GM21526 (cell line): ENCODE measurements at regions not wholly inside any gene's neighbourhood (a gene's known extent, or its start where the extent isn't known, plus 50 kb on each side); places are given as distances from the start of the nearest gene placed in this dataset.
A peak's percentile ranks its signal among the peaks of the same experiment; 100 is the strongest.

Source experiments
- ATAC-seq: cut with Tn5 transposase; IDR thresholded peaks from one replicate; pipeline ENCODE4 v1.9.1; 2021; ENCODE audit warnings: moderate library complexity; ENCODE audit not compliant: unreplicated experiment, low FRiP score

- ATAC-seq = no peak
Measured at GRCh38 chr14:65926935-65927700, 514.6 kb downstream of the FUT8 start.

GRCh38 chr14:65927931-65928356 is 515.4 kb downstream of the FUT8 start:
- no peak for ATAC-seq

GRCh38 chr14:65928995-65929394 is 516.5 kb downstream of the FUT8 start:
- ATAC-seq = no peak

DNA sequence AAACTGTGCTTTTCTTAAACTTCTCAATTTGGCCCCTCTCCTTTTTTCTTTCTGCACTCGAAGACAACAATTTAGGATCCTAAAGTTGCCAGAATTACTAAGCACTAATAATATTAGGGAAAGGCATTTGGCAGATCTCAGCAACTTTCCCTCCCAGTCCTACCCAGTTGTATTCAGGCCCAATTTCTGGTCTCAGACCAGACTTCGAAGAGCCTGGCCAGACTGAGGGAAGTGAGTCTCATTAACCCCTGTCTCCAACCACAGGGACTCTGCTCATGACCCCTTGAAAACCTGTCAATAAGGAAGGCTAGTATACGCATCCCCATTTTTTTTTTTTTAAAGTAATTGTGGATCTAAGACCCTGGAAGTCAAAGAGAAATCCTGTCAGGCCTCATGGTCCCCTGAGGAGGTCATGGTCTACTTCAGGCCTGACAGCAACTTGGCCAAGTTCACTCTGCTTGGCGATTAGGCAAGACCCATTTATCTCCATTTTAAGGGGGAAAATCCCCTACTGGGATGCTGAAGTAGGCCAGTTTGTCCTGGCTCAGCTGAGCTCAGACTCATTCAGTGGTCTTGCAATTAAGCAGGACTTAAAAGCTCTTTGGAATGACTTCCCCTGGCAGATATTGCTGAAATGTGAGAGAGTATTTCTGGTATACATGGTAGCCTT is 521.0 kb downstream of the FUT8 start:
- ATAC-seq = no peak

DNA sequence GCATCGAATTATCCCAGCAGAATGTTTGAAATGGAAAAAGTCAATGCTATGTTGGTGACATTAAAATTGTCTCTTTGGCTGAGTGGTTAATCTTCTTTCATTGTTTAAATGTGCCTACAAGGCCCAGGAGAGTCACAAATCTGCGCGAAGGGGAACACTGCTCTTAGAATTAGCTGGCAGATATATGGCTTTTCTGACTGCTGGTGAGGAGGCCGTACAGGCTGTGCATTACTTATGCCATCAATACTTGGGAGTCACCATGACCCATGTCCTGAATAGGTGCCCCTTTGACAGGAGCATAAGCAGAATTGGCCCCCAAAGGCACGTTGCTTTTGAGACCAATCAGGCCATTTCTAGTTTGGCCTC is 521.5 kb downstream of the FUT8 start:
- no peak for ATAC-seq

GRCh38 chr14:65936342-65936975 is 523.9 kb downstream of the FUT8 start:
- ATAC-seq = no peak

DNA sequence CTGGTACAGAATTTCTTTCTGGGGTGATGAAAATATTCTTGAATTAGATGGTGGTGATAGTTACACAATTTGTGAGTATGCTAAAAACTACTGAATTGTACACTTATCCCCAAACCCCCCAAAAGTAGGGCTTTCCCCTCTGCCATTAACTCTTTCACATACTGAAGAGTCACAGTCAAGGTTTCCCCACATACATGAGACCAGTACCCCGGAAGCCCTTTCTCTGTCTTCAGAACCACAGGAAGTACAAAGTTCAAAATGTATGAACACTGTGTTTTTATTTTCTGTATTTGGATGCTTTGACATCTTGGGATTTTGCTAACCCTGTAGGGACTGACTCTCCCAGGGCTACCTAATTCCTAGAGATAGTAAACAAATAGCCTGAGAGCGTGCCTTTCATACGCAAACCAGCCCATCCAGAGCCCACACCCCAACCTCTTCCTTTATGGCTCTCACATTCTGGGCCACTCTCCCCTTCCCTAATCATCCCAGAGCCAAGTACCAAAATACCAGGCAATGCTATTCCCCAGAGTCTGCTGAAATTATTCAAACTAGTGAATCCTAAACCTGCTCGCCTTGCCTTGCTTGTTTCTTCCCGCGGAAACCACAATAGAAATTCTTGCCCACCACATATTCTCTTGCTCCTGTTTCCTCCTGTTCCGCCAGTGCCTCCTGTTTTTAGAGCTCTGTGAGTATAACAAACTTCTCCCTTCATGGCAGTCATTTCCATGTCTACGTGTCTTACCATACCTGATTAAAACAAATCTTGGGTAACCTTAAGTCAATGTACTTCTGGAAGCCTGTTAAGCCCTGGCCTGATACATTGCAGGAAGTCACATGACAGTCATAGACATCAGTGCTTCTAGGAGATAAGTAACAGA is 524.8 kb downstream of the FUT8 start:
- no peak for ATAC-seq

GRCh38 chr14:65937960-65938316 is 525.4 kb downstream of the FUT8 start:
- ATAC-seq = no peak

DNA sequence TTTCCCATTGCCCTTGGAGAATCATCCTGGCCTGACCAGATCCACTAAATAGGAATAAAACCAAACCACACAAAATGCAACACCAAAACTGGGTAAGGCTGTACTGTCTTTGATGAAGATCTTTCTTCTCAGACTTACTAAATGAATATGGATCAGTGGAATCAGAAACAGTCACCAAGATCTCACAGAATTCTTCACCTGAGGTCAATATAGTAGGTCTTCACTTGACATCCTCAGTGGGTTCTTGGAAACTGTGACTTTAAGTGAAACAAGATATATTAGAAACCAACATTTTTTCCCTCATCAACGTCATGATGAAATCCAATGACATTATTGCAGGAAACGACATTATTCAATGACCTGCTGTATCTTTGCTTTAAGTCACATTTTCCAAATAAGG is 526.2 kb downstream of the FUT8 start:
- no peak for ATAC-seq

- no peak for ATAC-seq
Measured at GRCh38 chr14:65939184-65939583, 526.7 kb downstream of the FUT8 start.

GRCh38 chr14:65940056-65940735 is 527.7 kb downstream of the FUT8 start:
- peak; percentile 53 for ATAC-seq

- ATAC-seq = no peak
Measured at GRCh38 chr14:65941091-65941490, 528.6 kb downstream of the FUT8 start.

DNA sequence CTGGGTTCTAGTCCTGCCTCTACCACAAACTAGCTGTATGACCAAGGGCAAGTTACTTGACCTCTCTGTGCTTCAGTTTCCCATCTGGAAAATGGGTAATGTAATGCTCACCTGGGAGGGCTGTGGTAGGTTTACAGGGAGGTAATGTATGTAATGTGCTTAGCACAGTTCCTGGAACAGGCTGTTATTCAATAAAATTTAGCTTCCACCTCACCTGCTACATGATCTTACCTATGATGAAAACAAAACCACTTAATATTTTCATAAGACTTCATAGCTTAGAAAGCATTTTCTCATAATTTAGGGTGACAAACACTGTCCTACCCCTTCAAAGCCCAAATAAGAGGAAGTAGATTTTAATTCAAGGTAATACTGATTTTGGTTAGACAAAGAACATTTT is 530.6 kb downstream of the FUT8 start:
- ATAC-seq = no peak

- no peak for ATAC-seq
Measured at GRCh38 chr14:65943916-65944410, 531.4 kb downstream of the FUT8 start.

DNA sequence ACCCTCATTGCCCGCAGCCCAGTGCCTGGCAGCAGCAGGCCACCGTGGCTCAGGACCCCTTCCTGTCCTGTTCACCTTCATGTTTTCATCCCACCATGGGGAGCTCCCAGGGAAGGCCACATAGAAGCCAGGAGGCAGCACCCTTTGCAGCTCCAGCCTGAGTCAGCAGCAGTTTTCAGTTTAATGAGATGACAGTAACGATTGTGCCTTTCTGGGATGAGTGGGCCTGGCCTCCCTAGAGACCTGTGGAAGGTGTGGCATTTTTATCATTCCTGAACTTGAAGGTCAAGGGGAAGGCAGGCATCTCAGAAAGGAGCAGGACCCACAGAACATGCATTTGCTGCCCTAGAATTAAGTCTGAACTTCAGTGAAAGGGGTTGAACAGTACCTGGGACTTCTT is 532.8 kb downstream of the FUT8 start:
- ATAC-seq = no peak

GRCh38 chr14:65946494-65946893 is 534.0 kb downstream of the FUT8 start:
- ATAC-seq = no peak

- no peak for ATAC-seq
Measured at GRCh38 chr14:65948302-65948701, 535.8 kb downstream of the FUT8 start.

DNA sequence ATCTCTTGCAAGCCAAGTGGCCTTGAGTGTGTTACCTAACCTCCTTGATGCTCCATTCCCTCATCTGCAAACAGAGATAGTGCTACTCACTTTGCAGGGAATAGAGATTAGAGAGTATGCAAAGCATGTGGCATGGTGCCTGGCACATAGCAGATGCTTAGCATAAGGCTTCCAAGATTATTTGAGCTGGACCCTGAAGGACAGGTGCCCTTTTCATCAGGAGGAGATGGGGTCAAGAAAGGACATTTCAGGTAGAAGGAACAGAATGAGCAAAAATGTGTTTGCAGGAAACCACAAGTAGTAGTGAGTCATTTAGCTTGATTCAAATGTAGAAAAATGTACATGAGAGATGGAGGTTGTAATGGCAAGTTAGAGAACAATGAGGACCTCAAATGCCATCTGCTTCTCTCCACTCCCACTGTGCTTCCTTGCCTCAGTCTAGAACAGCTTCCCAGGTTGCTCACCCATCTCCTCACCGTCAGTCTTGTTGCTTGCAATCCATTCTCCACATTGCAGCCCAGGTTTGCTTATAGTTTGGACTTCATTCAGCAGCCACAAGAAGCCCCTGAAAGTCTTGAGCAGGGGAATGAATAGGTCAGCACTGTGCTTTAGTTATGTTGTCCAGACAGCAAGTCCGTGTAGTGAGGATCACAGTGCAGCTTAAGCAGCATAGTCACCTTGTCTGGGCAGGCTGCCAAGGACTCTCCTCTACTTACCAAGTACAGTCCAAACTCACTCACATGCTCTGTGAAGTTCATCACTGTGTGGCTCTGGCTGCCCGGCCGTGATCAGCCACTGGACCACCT is 536.3 kb upstream of the CCDC196 start:
- ATAC-seq = no peak

DNA sequence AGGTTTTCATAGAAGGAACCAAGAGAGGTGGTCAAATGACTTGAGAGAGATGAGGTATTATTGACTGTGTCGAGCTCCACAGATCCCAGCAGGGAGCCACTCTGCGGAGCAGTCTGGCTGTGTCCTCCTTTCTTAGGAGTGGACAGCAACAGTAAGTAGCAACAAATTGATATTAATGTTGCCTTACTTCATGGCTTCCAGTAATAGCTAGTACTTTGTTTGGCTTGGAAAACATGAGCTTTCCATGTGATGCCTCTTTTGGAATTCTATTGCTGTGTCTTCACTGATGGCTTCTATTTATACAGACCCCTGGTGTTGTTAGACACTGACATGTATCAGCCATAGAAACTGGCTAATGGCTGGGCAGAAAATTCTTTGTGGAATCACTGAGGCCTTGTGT is 531.2 kb upstream of the CCDC196 start:
- ATAC-seq = no peak
